GM23338 (cell line): ENCODE measurements at regions not wholly inside any gene's neighbourhood (a gene's known extent, or its start where the extent isn't known, plus 50 kb on each side); places are given as distances from the start of the nearest gene placed in this dataset.

Experiments
- ATAC-seq: fragments of 200-7000 bp; cut with Tn5 transposase; 3 replicates; pipeline ENCODE4 v1.9.1; 2020
- DNase-seq: peaks from one replicate; pipeline ENCODE4 v3.0.0-alpha.2; 2015; ENCODE audit warnings: low spot score
- H2AFZ ChIP-seq: fragments of 200-600 bp; sonication (generic); 2 replicates; pipeline ENCODE4 v1.8.0; 2016; ENCODE audit warnings: antibody characterized with exemption, mild to moderate bottlenecking, moderate library complexity
- H3F3A ChIP-seq: fragments of 200-600 bp; sonication (generic); replicated peaks from 2 replicates; pipeline ENCODE4 v1.8.0; 2017; ENCODE audit warnings: antibody characterized with exemption, mixed run types, low read depth
- H3K27ac ChIP-seq: fragments of 200-600 bp; sonication (generic); 2 replicates; pipeline ENCODE4 v1.6.1; 2016; ENCODE audit warnings: low read depth
- H3K27me3 ChIP-seq: fragments of 200-600 bp; sonication (generic); 2 replicates; pipeline ENCODE4 v1.8.0; 2016; ENCODE audit warnings: mild to moderate bottlenecking, mixed run types, moderate library complexity; ENCODE audit not compliant: insufficient read depth
- H3K36me3 ChIP-seq: fragments of 200-600 bp; sonication (generic); 2 replicates; pipeline ENCODE4 v1.8.0; 2016; ENCODE audit warnings: mild to moderate bottlenecking; ENCODE audit not compliant: insufficient read depth
- H3K4me1 ChIP-seq: fragments of 200-600 bp; sonication (generic); 2 replicates; pipeline ENCODE4 v1.8.0; 2016; ENCODE audit warnings: mild to moderate bottlenecking, moderate library complexity; ENCODE audit not compliant: insufficient read depth
- H3K4me2 ChIP-seq: fragments of 200-600 bp; sonication (generic); 2 replicates; pipeline ENCODE4 v1.7.1; 2017; ENCODE audit warnings: mixed run types
- H3K4me3 ChIP-seq: fragments of 200-600 bp; sonication (generic); 2 replicates; pipeline ENCODE4 v1.6.1; 2016; ENCODE audit warnings: mixed run types
- H3K79me2 ChIP-seq: fragments of 200-600 bp; sonication (generic); replicated peaks from 2 replicates; pipeline ENCODE4 v1.8.0; 2017; ENCODE audit warnings: mild to moderate bottlenecking; ENCODE audit not compliant: insufficient read depth
- H3K9me2 ChIP-seq: fragments of 200-600 bp; sonication (generic); 2 replicates; pipeline ENCODE4 v1.8.0; 2017; ENCODE audit not compliant: insufficient read depth
- H4K20me1 ChIP-seq: fragments of 200-600 bp; sonication (generic); replicated peaks from 2 replicates; pipeline ENCODE4 v1.8.0; 2017; ENCODE audit warnings: mild to moderate bottlenecking; ENCODE audit not compliant: insufficient read depth
- H3K27ac Mint-ChIP-seq: 2 replicates; pipeline ENCODE4 v1.8.0; 2020; ENCODE audit warnings: inconsistent platforms, mild to moderate bottlenecking, moderate library complexity, mixed read lengths
- H3K27me3 Mint-ChIP-seq: 3 replicates; pipeline ENCODE4 v1.8.0; 2022; ENCODE audit warnings: low read depth, mild to moderate bottlenecking, moderate library complexity, mixed read lengths, inconsistent platforms; ENCODE audit not compliant: insufficient read depth, poor library complexity
- H3K36me3 Mint-ChIP-seq: 3 replicates; pipeline ENCODE4 v1.8.0; 2021; ENCODE audit warnings: low read depth, mild to moderate bottlenecking, inconsistent platforms, moderate library complexity, mixed read lengths
- H3K4me1 Mint-ChIP-seq: 3 replicates; pipeline ENCODE4 v1.8.0; 2020; ENCODE audit warnings: mild to moderate bottlenecking, inconsistent platforms, mixed read lengths
- H3K4me3 Mint-ChIP-seq: 3 replicates; pipeline ENCODE4 v1.8.0; 2021; ENCODE audit warnings: moderate library complexity, mild to moderate bottlenecking, inconsistent platforms, mixed read lengths
- H3K9me3 Mint-ChIP-seq: 3 replicates; pipeline ENCODE4 v1.8.0; 2020; ENCODE audit warnings: moderate library complexity, mild to moderate bottlenecking, inconsistent platforms, mixed read lengths
- CREB1 ChIP-seq: fragments of 250-450 bp; sonication (Bioruptor Pico); IDR thresholded peaks from 2 replicates; pipeline ENCODE4 v1.5.0; 2020; ENCODE audit warnings: low read depth, mild to moderate bottlenecking, moderate library complexity
- EZH2 ChIP-seq: fragments of 200-600 bp; sonication (generic); IDR thresholded peaks from one replicate; pipeline ENCODE4 v1.8.0; 2017; ENCODE audit warnings: antibody characterized with exemption, mild to moderate bottlenecking, low read depth; ENCODE audit not compliant: unreplicated experiment
- EZH2phosphoT487 ChIP-seq: fragments of 200-600 bp; sonication (generic); IDR thresholded peaks from one replicate; pipeline ENCODE4 v1.8.1; 2018; ENCODE audit warnings: antibody characterized with exemption; ENCODE audit not compliant: unreplicated experiment
- JUNB ChIP-seq: IDR thresholded peaks from one replicate; pipeline ENCODE4 v1.6.1; 2016; ENCODE audit warnings: antibody characterized with exemption; ENCODE audit not compliant: unreplicated experiment
- NANOG ChIP-seq: IDR thresholded peaks from 2 replicates; pipeline ENCODE4 v1.6.1; 2016; ENCODE audit warnings: antibody characterized with exemption, borderline replicate concordance
- POLR2AphosphoS5 ChIP-seq: IDR thresholded peaks from 2 replicates; pipeline ENCODE4 v1.6.1; 2016; ENCODE audit warnings: antibody characterized with exemption, low read depth
- STAT1 ChIP-seq: IDR thresholded peaks from one replicate; pipeline ENCODE4 v1.6.1; 2016; ENCODE audit warnings: antibody characterized with exemption; ENCODE audit not compliant: unreplicated experiment
- ZNF114 ChIP-seq: fragments of 250-450 bp; sonication (Bioruptor Pico); IDR thresholded peaks from 2 replicates; pipeline ENCODE4 v1.5.0; 2020; ENCODE audit warnings: mild to moderate bottlenecking, moderate library complexity
- ZNF331 ChIP-seq: fragments of 250-450 bp; sonication (Bioruptor Pico); IDR thresholded peaks from 2 replicates; pipeline ENCODE4 v1.5.0; 2020; ENCODE audit warnings: low read depth, mild to moderate bottlenecking, moderate library complexity
- TF ChIP-seq, protein P1 (sequence below): IDR thresholded peaks from one replicate; pipeline ENCODE4 v1.6.1; 2018; ENCODE audit warnings: antibody characterized with exemption; ENCODE audit not compliant: unreplicated experiment
- TF ChIP-seq, protein P2 (sequence below): fragments of 250-450 bp; sonication (Bioruptor Pico); IDR thresholded peaks from 2 replicates; pipeline ENCODE4 v1.5.0; 2020; ENCODE audit warnings: mild to moderate bottlenecking, moderate library complexity
- TF ChIP-seq, protein P3 (sequence below): IDR thresholded peaks from 2 replicates; pipeline ENCODE4 v1.6.1; 2016; ENCODE audit warnings: antibody characterized with exemption
- TF ChIP-seq, protein P4 (sequence below), 2 experiments: fragments of 200-600 bp in 1 of 2; sonication (generic) in 1 of 2; conservative IDR thresholded peaks; 2 replicates each; pipeline versions ENCODE4 v1.5.1 to v1.6.1; 2016 to 2017; ENCODE audit warnings: antibody characterized with exemption in 2 of 2, low read depth in 2 of 2, mild to moderate bottlenecking in 2 of 2, moderate library complexity in 1 of 2

DNA sequence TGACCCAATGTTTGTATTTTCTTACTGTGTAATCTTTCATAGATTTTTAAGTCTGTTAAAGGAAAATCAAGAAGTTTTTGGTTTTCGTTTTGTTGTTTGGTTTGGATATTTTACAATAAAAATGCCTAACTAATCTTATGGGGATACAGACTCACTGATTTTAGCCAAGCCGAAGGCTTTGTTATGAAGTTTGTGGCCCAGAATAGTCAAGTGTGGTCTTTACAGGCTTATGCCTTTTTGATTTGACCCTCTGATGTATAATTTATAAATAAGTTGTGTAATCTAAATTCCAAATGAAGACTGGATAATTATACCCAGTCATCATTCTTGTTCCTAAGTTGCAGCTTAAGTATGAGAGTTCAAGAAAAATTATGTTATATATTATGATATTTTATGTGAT is 739.3 kb downstream of the ADGRL2 start:
- no peaks in the 10 kb centered on the region for H3K4me1 ChIP-seq
- peaks cover 6% of the 10 kb centered on the region for H3K36me3 Mint-ChIP-seq
- H3K27me3 Mint-ChIP-seq: no peaks in the 10 kb centered on the region
- no peak overlapping the region for H3K4me3 ChIP-seq
- H3F3A ChIP-seq: no peaks in the 10 kb centered on the region
- no peaks in the 10 kb centered on the region for H3K27me3 ChIP-seq
- H3K4me3 Mint-ChIP-seq: no peak overlapping the region
- H3K27ac ChIP-seq: no peak overlapping the region
- H3K9me3 Mint-ChIP-seq: peaks cover 6% of the 10 kb centered on the region; the same call in 2 of the 3 replicates
- no peak overlapping the region for H2AFZ ChIP-seq
- H4K20me1 ChIP-seq: no peaks in the 10 kb centered on the region
- no peaks in the 10 kb centered on the region for H3K9me2 ChIP-seq
- no peak for DNase-seq
- ATAC-seq: no peak
- H3K36me3 ChIP-seq: peaks cover 6% of the 10 kb centered on the region; the same call in 1 of the 2 replicates
- TF ChIP-seq ZNF114 (CRISPR knock-in tag): no peak
- TF ChIP-seq, protein P1, sequence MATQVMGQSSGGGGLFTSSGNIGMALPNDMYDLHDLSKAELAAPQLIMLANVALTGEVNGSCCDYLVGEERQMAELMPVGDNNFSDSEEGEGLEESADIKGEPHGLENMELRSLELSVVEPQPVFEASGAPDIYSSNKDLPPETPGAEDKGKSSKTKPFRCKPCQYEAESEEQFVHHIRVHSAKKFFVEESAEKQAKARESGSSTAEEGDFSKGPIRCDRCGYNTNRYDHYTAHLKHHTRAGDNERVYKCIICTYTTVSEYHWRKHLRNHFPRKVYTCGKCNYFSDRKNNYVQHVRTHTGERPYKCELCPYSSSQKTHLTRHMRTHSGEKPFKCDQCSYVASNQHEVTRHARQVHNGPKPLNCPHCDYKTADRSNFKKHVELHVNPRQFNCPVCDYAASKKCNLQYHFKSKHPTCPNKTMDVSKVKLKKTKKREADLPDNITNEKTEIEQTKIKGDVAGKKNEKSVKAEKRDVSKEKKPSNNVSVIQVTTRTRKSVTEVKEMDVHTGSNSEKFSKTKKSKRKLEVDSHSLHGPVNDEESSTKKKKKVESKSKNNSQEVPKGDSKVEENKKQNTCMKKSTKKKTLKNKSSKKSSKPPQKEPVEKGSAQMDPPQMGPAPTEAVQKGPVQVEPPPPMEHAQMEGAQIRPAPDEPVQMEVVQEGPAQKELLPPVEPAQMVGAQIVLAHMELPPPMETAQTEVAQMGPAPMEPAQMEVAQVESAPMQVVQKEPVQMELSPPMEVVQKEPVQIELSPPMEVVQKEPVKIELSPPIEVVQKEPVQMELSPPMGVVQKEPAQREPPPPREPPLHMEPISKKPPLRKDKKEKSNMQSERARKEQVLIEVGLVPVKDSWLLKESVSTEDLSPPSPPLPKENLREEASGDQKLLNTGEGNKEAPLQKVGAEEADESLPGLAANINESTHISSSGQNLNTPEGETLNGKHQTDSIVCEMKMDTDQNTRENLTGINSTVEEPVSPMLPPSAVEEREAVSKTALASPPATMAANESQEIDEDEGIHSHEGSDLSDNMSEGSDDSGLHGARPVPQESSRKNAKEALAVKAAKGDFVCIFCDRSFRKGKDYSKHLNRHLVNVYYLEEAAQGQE: no peak
- no peak for TF ChIP-seq CREB1
- no peak for TF ChIP-seq NANOG
- TF ChIP-seq, protein P2, sequence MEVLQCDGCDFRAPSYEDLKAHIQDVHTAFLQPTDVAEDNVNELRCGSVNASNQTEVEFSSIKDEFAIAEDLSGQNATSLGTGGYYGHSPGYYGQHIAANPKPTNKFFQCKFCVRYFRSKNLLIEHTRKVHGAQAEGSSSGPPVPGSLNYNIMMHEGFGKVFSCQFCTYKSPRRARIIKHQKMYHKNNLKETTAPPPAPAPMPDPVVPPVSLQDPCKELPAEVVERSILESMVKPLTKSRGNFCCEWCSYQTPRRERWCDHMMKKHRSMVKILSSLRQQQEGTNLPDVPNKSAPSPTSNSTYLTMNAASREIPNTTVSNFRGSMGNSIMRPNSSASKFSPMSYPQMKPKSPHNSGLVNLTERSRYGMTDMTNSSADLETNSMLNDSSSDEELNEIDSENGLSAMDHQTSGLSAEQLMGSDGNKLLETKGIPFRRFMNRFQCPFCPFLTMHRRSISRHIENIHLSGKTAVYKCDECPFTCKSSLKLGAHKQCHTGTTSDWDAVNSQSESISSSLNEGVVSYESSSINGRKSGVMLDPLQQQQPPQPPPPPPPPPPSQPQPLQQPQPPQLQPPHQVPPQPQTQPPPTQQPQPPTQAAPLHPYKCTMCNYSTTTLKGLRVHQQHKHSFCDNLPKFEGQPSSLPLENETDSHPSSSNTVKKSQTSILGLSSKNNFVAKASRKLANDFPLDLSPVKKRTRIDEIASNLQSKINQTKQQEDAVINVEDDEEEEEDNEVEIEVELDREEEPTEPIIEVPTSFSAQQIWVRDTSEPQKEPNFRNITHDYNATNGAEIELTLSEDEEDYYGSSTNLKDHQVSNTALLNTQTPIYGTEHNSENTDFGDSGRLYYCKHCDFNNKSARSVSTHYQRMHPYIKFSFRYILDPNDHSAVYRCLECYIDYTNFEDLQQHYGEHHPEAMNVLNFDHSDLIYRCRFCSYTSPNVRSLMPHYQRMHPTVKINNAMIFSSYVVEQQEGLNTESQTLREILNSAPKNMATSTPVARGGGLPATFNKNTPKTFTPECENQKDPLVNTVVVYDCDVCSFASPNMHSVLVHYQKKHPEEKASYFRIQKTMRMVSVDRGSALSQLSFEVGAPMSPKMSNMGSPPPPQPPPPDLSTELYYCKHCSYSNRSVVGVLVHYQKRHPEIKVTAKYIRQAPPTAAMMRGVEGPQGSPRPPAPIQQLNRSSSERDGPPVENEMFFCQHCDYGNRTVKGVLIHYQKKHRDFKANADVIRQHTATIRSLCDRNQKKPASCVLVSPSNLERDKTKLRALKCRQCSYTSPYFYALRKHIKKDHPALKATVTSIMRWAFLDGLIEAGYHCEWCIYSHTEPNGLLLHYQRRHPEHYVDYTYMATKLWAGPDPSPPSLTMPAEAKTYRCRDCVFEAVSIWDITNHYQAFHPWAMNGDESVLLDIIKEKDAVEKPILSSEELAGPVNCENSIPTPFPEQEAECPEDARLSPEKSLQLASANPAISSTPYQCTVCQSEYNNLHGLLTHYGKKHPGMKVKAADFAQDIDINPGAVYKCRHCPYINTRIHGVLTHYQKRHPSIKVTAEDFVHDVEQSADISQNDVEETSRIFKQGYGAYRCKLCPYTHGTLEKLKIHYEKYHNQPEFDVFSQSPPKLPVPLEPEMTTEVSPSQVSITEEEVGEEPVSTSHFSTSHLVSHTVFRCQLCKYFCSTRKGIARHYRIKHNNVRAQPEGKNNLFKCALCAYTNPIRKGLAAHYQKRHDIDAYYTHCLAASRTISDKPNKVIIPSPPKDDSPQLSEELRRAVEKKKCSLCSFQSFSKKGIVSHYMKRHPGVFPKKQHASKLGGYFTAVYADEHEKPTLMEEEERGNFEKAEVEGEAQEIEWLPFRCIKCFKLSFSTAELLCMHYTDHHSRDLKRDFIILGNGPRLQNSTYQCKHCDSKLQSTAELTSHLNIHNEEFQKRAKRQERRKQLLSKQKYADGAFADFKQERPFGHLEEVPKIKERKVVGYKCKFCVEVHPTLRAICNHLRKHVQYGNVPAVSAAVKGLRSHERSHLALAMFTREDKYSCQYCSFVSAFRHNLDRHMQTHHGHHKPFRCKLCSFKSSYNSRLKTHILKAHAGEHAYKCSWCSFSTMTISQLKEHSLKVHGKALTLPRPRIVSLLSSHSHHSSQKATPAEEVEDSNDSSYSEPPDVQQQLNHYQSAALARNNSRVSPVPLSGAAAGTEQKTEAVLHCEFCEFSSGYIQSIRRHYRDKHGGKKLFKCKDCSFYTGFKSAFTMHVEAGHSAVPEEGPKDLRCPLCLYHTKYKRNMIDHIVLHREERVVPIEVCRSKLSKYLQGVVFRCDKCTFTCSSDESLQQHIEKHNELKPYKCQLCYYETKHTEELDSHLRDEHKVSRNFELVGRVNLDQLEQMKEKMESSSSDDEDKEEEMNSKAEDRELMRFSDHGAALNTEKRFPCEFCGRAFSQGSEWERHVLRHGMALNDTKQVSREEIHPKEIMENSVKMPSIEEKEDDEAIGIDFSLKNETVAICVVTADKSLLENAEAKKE (CRISPR knock-in tag): no peak
- TF ChIP-seq JUNB: no peak
- TF ChIP-seq, protein P3, sequence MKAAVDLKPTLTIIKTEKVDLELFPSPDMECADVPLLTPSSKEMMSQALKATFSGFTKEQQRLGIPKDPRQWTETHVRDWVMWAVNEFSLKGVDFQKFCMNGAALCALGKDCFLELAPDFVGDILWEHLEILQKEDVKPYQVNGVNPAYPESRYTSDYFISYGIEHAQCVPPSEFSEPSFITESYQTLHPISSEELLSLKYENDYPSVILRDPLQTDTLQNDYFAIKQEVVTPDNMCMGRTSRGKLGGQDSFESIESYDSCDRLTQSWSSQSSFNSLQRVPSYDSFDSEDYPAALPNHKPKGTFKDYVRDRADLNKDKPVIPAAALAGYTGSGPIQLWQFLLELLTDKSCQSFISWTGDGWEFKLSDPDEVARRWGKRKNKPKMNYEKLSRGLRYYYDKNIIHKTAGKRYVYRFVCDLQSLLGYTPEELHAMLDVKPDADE: no peak
- no peak for TF ChIP-seq POLR2AphosphoS5
- TF ChIP-seq ZNF331: no peak
- TF ChIP-seq, protein P4, sequence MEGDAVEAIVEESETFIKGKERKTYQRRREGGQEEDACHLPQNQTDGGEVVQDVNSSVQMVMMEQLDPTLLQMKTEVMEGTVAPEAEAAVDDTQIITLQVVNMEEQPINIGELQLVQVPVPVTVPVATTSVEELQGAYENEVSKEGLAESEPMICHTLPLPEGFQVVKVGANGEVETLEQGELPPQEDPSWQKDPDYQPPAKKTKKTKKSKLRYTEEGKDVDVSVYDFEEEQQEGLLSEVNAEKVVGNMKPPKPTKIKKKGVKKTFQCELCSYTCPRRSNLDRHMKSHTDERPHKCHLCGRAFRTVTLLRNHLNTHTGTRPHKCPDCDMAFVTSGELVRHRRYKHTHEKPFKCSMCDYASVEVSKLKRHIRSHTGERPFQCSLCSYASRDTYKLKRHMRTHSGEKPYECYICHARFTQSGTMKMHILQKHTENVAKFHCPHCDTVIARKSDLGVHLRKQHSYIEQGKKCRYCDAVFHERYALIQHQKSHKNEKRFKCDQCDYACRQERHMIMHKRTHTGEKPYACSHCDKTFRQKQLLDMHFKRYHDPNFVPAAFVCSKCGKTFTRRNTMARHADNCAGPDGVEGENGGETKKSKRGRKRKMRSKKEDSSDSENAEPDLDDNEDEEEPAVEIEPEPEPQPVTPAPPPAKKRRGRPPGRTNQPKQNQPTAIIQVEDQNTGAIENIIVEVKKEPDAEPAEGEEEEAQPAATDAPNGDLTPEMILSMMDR (conservative IDR thresholded peaks at IDR 0.05; ENCODE audit: low read depth in 2 of 2): no peak
- no peak for TF ChIP-seq EZH2phosphoT487
- TF ChIP-seq STAT1: no peak
- TF ChIP-seq EZH2: no peak
- H3K79me2 ChIP-seq: no peaks in the 10 kb centered on the region
- H3K4me1 Mint-ChIP-seq: no peaks in the 10 kb centered on the region
- H3K27ac Mint-ChIP-seq: no peak overlapping the region
- H3K4me2 ChIP-seq: no peak overlapping the region
